ENCODE measurements at regions not wholly inside any gene's neighbourhood (a gene's known extent, or its start where the extent isn't known, plus 50 kb on each side); places are given as distances from the start of the nearest gene placed in this dataset.
A peak's percentile ranks its signal among the peaks of the same experiment; 100 is the strongest.

- no peak for DNase-seq
These were observed 70.6 kb upstream of the ASAP2 start for GRCh38 chr2:9135822-9136558.

- no peak for DNase-seq
These were observed 79.3 kb upstream of the ASAP2 start for GRCh38 chr2:9127316-9127715.

- DNase-seq = no peak
These were observed 80.1 kb upstream of the ASAP2 start for GRCh38 chr2:9126540-9126939.

- no peak for DNase-seq
These were observed 82.3 kb upstream of the ASAP2 start for GRCh38 chr2:9124231-9124741.

- no peak for DNase-seq
These were observed 83.5 kb upstream of the ASAP2 start for GRCh38 chr2:9123069-9123468.

- DNase-seq = no peak
These were observed 84.2 kb upstream of the ASAP2 start for GRCh38 chr2:9122367-9122766.

- DNase-seq = no peak
These were observed 88.1 kb upstream of the ASAP2 start for GRCh38 chr2:9118383-9118960.

GRCh38 chr2:9115229-9115628 lies 91.4 kb upstream of the ASAP2 start:
- DNase-seq = no peak

- no peak for DNase-seq
These were observed 92.2 kb upstream of the ASAP2 start for GRCh38 chr2:9114458-9114857.

GRCh38 chr2:9113916-9114315 lies 92.7 kb upstream of the ASAP2 start:
- no peak for DNase-seq

GRCh38 chr2:9113262-9113661 lies 93.3 kb upstream of the ASAP2 start:
- no peak for DNase-seq

GRCh38 chr2:9112079-9112721 lies 94.4 kb upstream of the ASAP2 start:
- DNase-seq = no peak

GRCh38 chr2:9110893-9111569 lies 95.6 kb upstream of the ASAP2 start:
- no peak for DNase-seq

GRCh38 chr2:9110346-9110884 lies 96.2 kb upstream of the ASAP2 start:
- DNase-seq = no peak

- no peak for DNase-seq
These were observed 96.7 kb upstream of the ASAP2 start for GRCh38 chr2:9109871-9110270.

GRCh38 chr2:9108210-9108967 lies 98.2 kb upstream of the ASAP2 start:
- no peak for DNase-seq

GRCh38 chr2:9107168-9108025 lies 99.2 kb upstream of the ASAP2 start:
- DNase-seq = no peak

GRCh38 chr2:9106338-9107167 lies 100.1 kb upstream of the ASAP2 start:
- DNase-seq = peak; percentile 46

GRCh38 chr2:9105601-9106337 lies 100.8 kb upstream of the ASAP2 start:
- DNase-seq = no peak

All from NCI-H2107 (cell line).